H9 (cell line): ENCODE measurements at regions not wholly inside any gene's neighbourhood (a gene's known extent, or its start where the extent isn't known, plus 50 kb on each side); places are given as distances from the start of the nearest gene placed in this dataset.

Source experiments
- DNase-seq: peaks from one replicate; pipeline ENCODE4 v3.0.0-alpha.2; 2017
- H2AFZ ChIP-seq: one replicate; pipeline ENCODE4 v1.6.1; 2013; ENCODE audit warnings: mild to moderate bottlenecking, low read length, control low read depth, moderate library complexity
- H2AK5ac ChIP-seq: 2 replicates; pipeline ENCODE4 v1.6.1; 2013; ENCODE audit warnings: low read length, control low read depth, mixed read lengths; ENCODE audit not compliant: insufficient read length
- H2BK120ac ChIP-seq: one replicate; pipeline ENCODE4 v1.6.1; 2013; ENCODE audit warnings: low read depth, mild to moderate bottlenecking, low read length, control low read depth, inconsistent platforms; ENCODE audit not compliant: poor library complexity, severe bottlenecking
- H2BK12ac ChIP-seq: 2 replicates; pipeline ENCODE4 v1.6.1; 2013; ENCODE audit warnings: low read length, control low read depth, mixed read lengths, low read depth; ENCODE audit not compliant: insufficient read length
- H2BK15ac ChIP-seq: 2 replicates; pipeline ENCODE4 v1.6.1; 2013; ENCODE audit warnings: low read depth, low read length, control low read depth
- H2BK20ac ChIP-seq: one replicate; pipeline ENCODE4 v1.6.1; 2013; ENCODE audit warnings: low read depth, mild to moderate bottlenecking, low read length, control low read depth, inconsistent platforms; ENCODE audit not compliant: poor library complexity, severe bottlenecking
- H2BK5ac ChIP-seq: 2 replicates; pipeline ENCODE4 v1.6.1; 2013; ENCODE audit warnings: low read length, control low read depth, mixed read lengths; ENCODE audit not compliant: insufficient read length
- H3K14ac ChIP-seq: 2 replicates; pipeline ENCODE4 v1.6.1; 2013; ENCODE audit warnings: low read length, control low read depth; ENCODE audit not compliant: insufficient read depth
- H3K18ac ChIP-seq: 2 replicates; pipeline ENCODE4 v1.6.1; 2013; ENCODE audit warnings: low read depth, mild to moderate bottlenecking, mixed read lengths, low read length, control low read depth; ENCODE audit not compliant: insufficient read length
- H3K23ac ChIP-seq: 2 replicates; pipeline ENCODE4 v1.6.1; 2013; ENCODE audit warnings: low read length, control low read depth, mixed read lengths, low read depth; ENCODE audit not compliant: insufficient read length
- H3K23me2 ChIP-seq: 2 replicates; pipeline ENCODE4 v1.6.1; 2013; ENCODE audit warnings: low read depth, mild to moderate bottlenecking, mixed read lengths, low read length, control low read depth; ENCODE audit not compliant: insufficient read length, poor library complexity, severe bottlenecking
- H3K27ac ChIP-seq: 2 replicates; pipeline ENCODE4 v1.5.1; 2013; ENCODE audit warnings: low read length, control low read depth, mixed read lengths, low read depth; ENCODE audit not compliant: insufficient read length
- H3K27me3 ChIP-seq: 2 replicates; pipeline ENCODE4 v1.6.1; 2013; ENCODE audit warnings: low read length, control low read depth, inconsistent platforms; ENCODE audit not compliant: insufficient read depth
- H3K4ac ChIP-seq: 2 replicates; pipeline ENCODE4 v1.6.1; 2013; ENCODE audit warnings: low read depth, mild to moderate bottlenecking, control low read depth, inconsistent platforms, low read length, moderate library complexity
- H3K4me1 ChIP-seq: 2 replicates; pipeline ENCODE4 v1.6.1; 2013; ENCODE audit warnings: low read length, control low read depth, inconsistent platforms; ENCODE audit not compliant: insufficient read depth
- H3K4me2 ChIP-seq: 2 replicates; pipeline ENCODE4 v1.6.1; 2013; ENCODE audit warnings: low read length, control low read depth, mixed read lengths; ENCODE audit not compliant: insufficient read length, insufficient read depth
- H3K56ac ChIP-seq: 2 replicates; pipeline ENCODE4 v1.6.1; 2013; ENCODE audit warnings: low read depth, mild to moderate bottlenecking, mixed read lengths, low read length, control low read depth; ENCODE audit not compliant: insufficient read length
- H3K79me1 ChIP-seq: 2 replicates; pipeline ENCODE4 v1.6.1; 2013; ENCODE audit warnings: low read depth, mild to moderate bottlenecking, moderate library complexity, low read length, control low read depth, inconsistent platforms; ENCODE audit not compliant: insufficient read depth, poor library complexity, severe bottlenecking
- H3K79me2 ChIP-seq: 2 replicates; pipeline ENCODE4 v1.6.1; 2013; ENCODE audit warnings: low read length, control low read depth, inconsistent platforms; ENCODE audit not compliant: insufficient read depth
- H3K9ac ChIP-seq: 2 replicates; pipeline ENCODE4 v1.6.1; 2013; ENCODE audit warnings: low read length, control low read depth, mixed read lengths; ENCODE audit not compliant: insufficient read length; ENCODE audit errors: extremely low read depth
- H3K9me3 ChIP-seq: one replicate; pipeline ENCODE4 v1.6.1; 2013; ENCODE audit warnings: low read depth, low read length, inconsistent platforms; ENCODE audit not compliant: control insufficient read depth
- H3T11ph ChIP-seq: one replicate; pipeline ENCODE4 v1.6.1; 2013; ENCODE audit warnings: mild to moderate bottlenecking, low read length, control low read depth, inconsistent platforms
- H4K20me1 ChIP-seq: one replicate; pipeline ENCODE4 v1.6.1; 2013; ENCODE audit not compliant: control insufficient read depth, insufficient read length, insufficient read depth
- H4K5ac ChIP-seq: 2 replicates; pipeline ENCODE4 v1.6.1; 2013; ENCODE audit warnings: low read depth, mild to moderate bottlenecking, mixed read lengths, low read length, control low read depth; ENCODE audit not compliant: insufficient read length
- H4K8ac ChIP-seq: replicated peaks from 2 replicates; pipeline ENCODE4 v1.6.1; 2013; ENCODE audit warnings: low read length, control low read depth, mixed read lengths, low read depth; ENCODE audit not compliant: insufficient read length
- H4K91ac ChIP-seq: 2 replicates; pipeline ENCODE4 v1.6.1; 2013; ENCODE audit warnings: low read depth, mild to moderate bottlenecking, moderate library complexity, mixed read lengths, low read length, control low read depth; ENCODE audit not compliant: insufficient read length
- H3K27ac Mint-ChIP-seq, 3 experiments: 2 replicates in 2 of 3; 3 replicates in 1 of 3; pipeline ENCODE4 v1.8.0; 2020 to 2021; ENCODE audit warnings: mixed read lengths in 3 of 3, mild to moderate bottlenecking in 1 of 3, moderate library complexity in 1 of 3
- H3K27me3 Mint-ChIP-seq: 2 replicates; pipeline ENCODE4 v1.8.0; 2021; ENCODE audit warnings: low read depth, mild to moderate bottlenecking, moderate library complexity, mixed read lengths
- H3K36me3 Mint-ChIP-seq, 3 experiments: 2 replicates in 2 of 3; 3 replicates in 1 of 3; pipeline ENCODE4 v1.8.0; 2020 to 2021; ENCODE audit warnings: low read depth in 3 of 3, mixed read lengths in 3 of 3; ENCODE audit not compliant: insufficient read depth in 1 of 3
- H3K4me1 Mint-ChIP-seq, 2 experiments: 2 replicates each; pipeline ENCODE4 v1.8.0; 2020; ENCODE audit warnings: mixed read lengths in 2 of 2
- H3K4me3 Mint-ChIP-seq, 2 experiments: 2 replicates in 1 of 2; 3 replicates in 1 of 2; pipeline ENCODE4 v1.8.0; 2020 to 2021; ENCODE audit warnings: mild to moderate bottlenecking in 2 of 2, mixed read lengths in 2 of 2, moderate library complexity in 1 of 2
- H3K9me3 Mint-ChIP-seq, 2 experiments: 2 replicates in 1 of 2; 3 replicates in 1 of 2; pipeline ENCODE4 v1.8.0; 2020; ENCODE audit warnings: mild to moderate bottlenecking in 2 of 2, mixed read lengths in 2 of 2, moderate library complexity in 1 of 2
- WGBS: extraction: QIAGEN DNeasy Blood & Tissue Kit; methylation state at CpG from one replicate; pipeline ENCODE4 v1.1.7; 2013; ENCODE audit warnings: missing lambda C conversion rate, low lambda C conversion rate, mixed read lengths; ENCODE audit not compliant: insufficient read length; ENCODE audit errors: extremely low coverage; 5-methylcytosine and 5-hydroxymethylcytosine counted together
- TF ChIP-seq, protein P1 (sequence below): fragments of 200-600 bp; sonication (generic); conservative IDR thresholded peaks from 3 replicates; pipeline ENCODE4 v1.8.0; 2021; ENCODE audit warnings: antibody characterized with exemption, mild to moderate bottlenecking

DNA sequence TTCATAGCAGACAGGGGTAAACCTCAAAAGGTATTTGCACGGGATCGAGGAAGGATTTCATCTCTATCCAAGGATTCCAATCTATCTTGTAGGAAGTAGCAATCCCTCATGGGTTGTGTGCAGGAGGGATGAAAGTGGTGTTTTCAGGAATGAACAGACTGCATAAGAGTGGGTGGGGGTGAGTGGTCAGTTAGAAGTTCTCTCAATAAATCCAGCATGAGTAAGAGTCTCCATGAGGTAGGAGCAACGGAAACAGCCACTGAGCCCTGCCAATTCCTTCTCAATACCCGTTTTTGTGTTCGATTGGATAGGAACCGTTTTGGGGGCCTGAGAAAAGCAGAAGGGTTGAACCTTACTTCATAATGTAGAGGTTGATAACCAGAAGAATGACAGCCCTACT is 375.6 kb downstream of the SOX9 start:
- peaks cover 10 to 12% of the 10 kb centered on the region in 2 experiments for H3K4me1 Mint-ChIP-seq
- no peak overlapping the region for H4K91ac ChIP-seq
- no peaks in the 10 kb centered on the region for H3K79me1 ChIP-seq
- no peaks in the 10 kb centered on the region; a peak in 1 of 5 replicates for H3K9me3 Mint-ChIP-seq
- no peak overlapping the region for H3K56ac ChIP-seq
- no peaks in the 10 kb centered on the region for H3K79me2 ChIP-seq
- H3K9me3 ChIP-seq = no peaks in the 10 kb centered on the region
- no CpG with 5 or more reads among the region's 6 CpGs for WGBS
- no peak overlapping the region for H2BK5ac ChIP-seq
- H3K4me3 Mint-ChIP-seq = no peak overlapping the region
- no peaks in the 10 kb centered on the region for H3K27me3 ChIP-seq
- no peaks in the 10 kb centered on the region for H4K20me1 ChIP-seq
- H3K27ac ChIP-seq = no peak overlapping the region
- H3T11ph ChIP-seq = no peak overlapping the region
- H3K36me3 Mint-ChIP-seq = peaks cover 0 to 2% (median 0%) of the 10 kb centered on the region in 3 experiments; a peak in 2 of 7 replicates
- H3K23ac ChIP-seq = no peak overlapping the region
- H3K14ac ChIP-seq = no peak overlapping the region
- H2AK5ac ChIP-seq = no peak overlapping the region
- no peaks in the 10 kb centered on the region for H3K4me1 ChIP-seq
- H4K5ac ChIP-seq = no peak overlapping the region
- no peak overlapping the region for H2BK12ac ChIP-seq
- no peak overlapping the region for H4K8ac ChIP-seq
- no peak overlapping the region for H2BK120ac ChIP-seq
- no peak overlapping the region for H2AFZ ChIP-seq
- no peak overlapping the region for H3K4ac ChIP-seq
- peaks cover 3% of the 10 kb centered on the region for H3K27me3 Mint-ChIP-seq
- no peak overlapping the region for H2BK20ac ChIP-seq
- H3K4me2 ChIP-seq = no peak overlapping the region
- H3K9ac ChIP-seq = no peak overlapping the region
- no peaks in the 10 kb centered on the region for H3K23me2 ChIP-seq
- H2BK15ac ChIP-seq = no peak overlapping the region
- H3K18ac ChIP-seq = no peak overlapping the region
- DNase-seq = no peak
- H3K27ac Mint-ChIP-seq = no peak overlapping the region; a peak in 1 of 7 replicates
- TF ChIP-seq, protein P1, sequence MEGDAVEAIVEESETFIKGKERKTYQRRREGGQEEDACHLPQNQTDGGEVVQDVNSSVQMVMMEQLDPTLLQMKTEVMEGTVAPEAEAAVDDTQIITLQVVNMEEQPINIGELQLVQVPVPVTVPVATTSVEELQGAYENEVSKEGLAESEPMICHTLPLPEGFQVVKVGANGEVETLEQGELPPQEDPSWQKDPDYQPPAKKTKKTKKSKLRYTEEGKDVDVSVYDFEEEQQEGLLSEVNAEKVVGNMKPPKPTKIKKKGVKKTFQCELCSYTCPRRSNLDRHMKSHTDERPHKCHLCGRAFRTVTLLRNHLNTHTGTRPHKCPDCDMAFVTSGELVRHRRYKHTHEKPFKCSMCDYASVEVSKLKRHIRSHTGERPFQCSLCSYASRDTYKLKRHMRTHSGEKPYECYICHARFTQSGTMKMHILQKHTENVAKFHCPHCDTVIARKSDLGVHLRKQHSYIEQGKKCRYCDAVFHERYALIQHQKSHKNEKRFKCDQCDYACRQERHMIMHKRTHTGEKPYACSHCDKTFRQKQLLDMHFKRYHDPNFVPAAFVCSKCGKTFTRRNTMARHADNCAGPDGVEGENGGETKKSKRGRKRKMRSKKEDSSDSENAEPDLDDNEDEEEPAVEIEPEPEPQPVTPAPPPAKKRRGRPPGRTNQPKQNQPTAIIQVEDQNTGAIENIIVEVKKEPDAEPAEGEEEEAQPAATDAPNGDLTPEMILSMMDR = no peak
